GM21381 (cell line): ENCODE measurements at regions not wholly inside any gene's neighbourhood (a gene's known extent, or its start where the extent isn't known, plus 50 kb on each side); places are given as distances from the start of the nearest gene placed in this dataset.

ENCODE experiments used
- ATAC-seq: cut with Tn5 transposase; IDR thresholded peaks from one replicate; pipeline ENCODE4 v1.9.1; 2021; ENCODE audit warnings: mild to moderate bottlenecking, moderate library complexity; ENCODE audit not compliant: unreplicated experiment

GRCh38 chr5:4947893-4948536, 192.1 kb upstream of the ADAMTS16 start:
- ATAC-seq, result no peak

DNA sequence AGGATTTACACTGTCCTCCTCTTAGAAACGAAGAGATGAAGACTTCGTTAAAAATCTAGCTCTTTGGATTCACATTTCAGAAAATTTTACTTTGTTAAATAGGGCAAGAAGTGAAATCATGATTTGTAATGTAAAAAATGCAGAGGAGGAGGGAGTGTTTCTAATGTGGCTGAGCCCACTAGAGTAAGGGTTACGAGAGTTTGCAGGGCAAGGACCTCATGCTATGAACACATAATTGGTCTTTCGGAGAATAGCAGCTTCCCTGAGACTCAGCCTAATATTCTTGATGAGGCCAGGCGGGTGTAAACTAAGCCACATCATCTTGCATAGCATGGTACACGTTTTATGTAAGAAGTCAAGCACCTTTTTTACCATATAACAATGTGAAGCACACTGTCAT, 191.0 kb upstream of the ADAMTS16 start:
- ATAC-seq, result no peak

- ATAC-seq, result no peak
These were observed 186.6 kb upstream of the ADAMTS16 start for GRCh38 chr5:4953576-4953975.

DNA sequence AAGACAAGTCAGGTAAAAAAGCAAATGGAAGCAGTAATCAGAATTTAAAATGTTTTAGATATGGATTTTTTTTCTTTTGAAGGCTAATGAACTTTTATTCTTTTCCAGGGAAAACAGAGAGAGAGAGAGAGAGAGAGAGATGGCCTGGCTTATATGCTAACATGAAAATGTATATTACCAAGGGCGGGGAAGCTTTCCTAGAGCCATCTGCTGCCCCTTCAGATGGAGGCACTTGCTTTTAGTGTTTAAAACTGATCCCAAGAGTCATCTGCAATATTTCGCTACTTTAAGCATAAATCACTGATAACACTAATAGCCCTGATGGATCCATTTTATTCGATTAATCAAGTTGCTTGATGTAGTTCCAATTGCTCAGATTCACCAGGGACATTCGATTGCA, 186.1 kb upstream of the ADAMTS16 start:
- no peak for ATAC-seq

- no peak for ATAC-seq
These were observed 176.9 kb upstream of the ADAMTS16 start for GRCh38 chr5:4963265-4963664.

DNA sequence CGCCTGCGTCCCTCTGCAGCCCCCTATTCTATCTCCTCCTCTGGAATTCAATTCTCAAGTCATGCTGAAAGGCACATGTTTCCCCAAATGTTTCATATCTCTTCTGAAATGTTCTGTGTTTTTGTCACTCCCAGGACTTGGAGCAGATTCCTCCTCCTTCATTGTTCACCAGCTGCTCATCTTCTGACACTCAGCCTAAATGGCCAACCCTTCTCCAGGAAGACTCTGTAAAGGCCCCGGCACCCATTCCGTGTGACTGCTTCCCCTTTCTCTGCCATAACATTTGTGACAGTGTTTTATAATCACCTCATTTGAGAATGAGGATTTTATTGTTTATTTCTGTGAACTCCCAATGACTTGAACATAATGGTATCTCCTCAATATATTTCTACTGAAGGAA, 170.8 kb upstream of the ADAMTS16 start:
- no peak for ATAC-seq

- ATAC-seq, result no peak
These were observed 170.0 kb upstream of the ADAMTS16 start for GRCh38 chr5:4970171-4970570.

DNA sequence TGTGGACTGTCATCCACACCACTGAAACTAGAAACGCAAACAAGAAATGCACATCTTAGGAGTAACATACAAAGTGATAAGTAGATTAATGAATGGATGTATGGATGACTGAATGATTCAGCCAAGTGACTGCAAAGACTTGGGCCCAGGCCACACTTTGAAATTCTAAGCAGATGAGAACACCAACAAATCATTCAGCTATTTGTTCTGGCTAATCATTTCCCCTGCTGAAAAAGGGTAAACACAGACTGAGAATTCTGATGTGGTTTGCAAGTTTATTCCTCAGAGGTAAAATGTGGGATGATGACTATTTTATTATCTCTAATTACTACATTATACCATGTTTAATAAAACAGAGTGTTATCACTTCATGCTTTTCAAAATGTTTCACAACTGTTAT, 163.2 kb upstream of the ADAMTS16 start:
- ATAC-seq, result no peak

DNA sequence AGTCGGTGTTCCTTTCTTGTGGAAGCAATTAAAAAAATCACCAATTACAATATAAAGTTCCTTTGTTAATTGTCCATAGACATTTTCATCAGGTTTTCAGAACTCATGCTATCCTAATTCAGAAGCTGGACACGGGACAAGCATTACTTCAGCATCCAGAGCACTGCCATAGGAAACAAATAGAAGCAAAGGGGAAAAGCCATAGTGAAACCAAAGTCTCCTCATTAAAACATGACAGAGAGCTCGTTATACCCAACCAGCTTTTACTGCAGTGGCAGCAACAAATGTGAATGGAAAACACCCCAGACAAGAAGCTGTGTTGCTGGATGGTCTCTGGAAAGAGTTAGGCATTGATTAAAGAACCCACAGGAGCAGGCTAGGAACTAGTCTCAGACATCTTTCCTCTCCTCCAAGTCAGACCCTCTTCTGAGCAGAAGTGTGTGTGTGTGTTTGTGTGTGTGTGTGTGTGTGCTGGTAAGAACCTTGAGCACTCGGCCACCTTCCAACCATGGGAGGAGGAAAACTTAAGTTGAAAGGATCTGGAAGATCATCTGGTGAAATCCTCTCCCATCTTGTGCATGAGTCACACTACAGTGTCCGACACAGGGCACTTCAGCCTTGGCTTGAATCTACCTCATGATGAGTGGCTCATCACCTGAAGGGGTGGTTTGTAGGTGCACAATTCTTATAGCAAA, 162.6 kb upstream of the ADAMTS16 start:
- ATAC-seq, result no peak

DNA sequence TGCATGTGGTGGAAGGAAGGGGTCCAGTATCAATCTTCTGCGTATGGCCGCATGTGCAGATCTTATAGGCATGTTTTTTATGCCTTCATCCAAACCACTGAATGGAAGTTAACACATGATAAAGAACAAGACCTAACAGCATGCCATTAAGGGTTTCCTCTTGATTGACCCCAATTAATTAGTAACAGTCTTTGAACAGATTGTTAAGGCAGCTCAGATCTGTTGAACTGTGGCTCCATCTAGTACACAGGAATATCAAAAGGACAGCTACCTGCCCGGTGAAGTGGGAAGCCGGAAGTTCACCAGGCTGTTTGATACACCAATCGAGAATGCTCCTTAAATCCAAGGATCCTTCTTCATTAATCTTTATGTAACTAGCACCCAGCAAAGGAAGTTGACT, 159.9 kb upstream of the ADAMTS16 start:
- no peak for ATAC-seq

DNA sequence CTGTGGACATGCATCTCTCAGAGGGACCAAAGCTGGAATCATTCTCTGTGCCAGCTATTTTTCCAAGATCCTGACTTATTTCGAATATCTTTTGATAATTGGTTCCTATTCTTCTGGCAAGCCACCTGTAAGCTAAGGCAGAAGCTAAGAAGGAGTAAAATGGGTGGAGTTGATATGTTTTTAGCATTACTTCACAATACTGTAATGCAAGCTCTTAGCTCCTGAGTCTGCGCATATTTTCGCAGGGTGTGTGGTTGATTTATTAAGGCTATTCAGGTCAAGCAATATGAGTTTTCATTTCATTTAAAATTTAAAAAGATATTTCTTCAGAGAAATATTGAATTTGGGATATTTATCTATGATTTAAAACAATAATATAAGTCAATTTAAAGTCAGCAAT, 158.5 kb upstream of the ADAMTS16 start:
- ATAC-seq, result no peak

GRCh38 chr5:4983701-4984100, 156.4 kb upstream of the ADAMTS16 start:
- no peak for ATAC-seq

DNA sequence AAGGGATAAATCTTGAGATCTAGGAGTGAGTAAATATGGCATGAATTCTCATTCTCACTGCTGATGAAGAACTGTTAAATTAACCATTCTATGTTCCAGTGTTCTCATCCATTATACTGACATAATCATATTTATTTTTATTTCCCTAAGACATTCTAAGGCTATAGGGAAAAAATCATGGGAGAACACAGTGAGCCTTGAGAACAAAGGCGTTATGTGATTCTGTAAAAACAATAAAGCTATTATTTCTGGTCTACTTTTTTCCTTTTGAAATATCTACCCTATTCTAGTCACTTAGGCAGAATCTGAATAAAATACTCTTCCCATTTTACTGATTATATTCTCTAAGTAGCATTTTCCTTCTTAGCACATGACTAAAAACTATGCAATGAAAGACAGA, 155.7 kb upstream of the ADAMTS16 start:
- ATAC-seq, result no peak

DNA sequence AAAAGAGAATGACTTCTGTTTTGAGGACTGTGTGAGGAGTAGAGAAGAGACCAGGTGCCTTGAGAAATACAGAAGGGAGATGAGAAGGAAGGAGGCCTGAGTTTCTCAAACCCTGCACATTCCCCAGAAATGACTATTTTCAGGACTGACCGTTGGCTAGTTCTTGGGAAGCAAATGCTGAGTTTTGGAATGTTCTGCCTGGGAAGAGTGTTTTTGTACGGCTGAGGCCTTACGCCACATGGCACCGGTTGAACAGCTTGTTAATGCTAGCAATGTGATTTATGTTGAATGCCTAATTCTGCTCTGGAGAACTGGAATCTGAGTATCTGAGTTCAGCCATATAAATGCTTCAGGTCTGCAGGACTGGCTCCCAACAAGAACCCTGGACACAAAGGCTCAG, 152.7 kb upstream of the ADAMTS16 start:
- ATAC-seq, result no peak

DNA sequence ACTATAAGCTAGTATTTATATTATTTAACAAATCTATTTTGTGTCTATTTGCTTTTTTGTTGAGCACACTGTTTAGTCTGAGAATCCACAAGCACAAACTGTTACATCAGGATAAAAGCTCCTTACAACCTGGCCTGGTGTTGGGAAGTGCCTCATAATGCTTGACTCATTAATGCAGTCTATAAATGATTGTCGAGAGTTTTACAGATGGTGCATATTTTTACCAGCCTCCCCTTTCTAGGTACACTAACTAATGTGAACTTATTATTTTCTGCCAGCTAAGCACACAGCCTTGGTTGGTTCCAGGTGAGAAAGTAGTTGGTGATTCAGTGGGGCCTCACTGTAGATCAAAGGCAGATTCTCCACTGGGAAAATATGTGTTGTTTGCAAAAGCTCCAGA, 151.0 kb upstream of the ADAMTS16 start:
- no peak for ATAC-seq

DNA sequence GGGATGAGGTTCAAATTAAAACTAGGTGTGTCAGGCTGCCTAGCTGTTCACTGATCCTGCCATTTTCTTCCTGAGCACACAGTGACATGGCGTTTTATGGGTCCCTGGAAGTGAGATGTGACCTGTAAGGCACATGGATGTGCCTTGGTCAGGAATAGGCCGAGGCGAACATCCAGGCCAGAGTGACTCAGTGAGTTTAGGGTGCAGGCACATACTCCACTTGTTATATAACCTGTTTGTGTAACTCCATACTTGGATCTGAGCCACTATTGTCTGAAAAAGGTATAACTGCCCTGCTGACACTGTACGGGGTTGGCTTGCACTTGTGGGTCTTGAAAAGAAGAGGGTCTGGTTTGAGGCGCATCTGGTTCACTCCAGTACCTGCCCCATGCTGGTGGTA, 150.1 kb upstream of the ADAMTS16 start:
- no peak for ATAC-seq

DNA sequence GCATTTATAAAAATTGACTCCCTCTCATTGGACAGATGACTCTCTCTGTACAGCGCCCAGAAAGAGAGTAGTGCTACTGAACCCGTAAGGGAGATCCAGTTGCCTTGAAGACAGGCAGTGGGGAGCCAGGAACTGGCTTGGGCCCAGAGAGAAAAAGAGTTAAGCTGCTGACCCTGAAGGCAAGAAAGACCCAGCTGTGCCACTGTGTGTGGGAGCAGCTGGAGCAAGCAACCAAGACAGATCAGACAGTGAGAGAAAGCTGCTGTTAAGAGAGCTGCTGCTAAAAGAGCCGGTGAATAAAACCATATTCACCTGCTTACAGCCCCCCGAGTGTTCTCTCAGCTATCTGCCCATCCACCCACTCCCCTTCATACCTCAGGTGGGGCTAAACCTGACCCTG, 149.7 kb upstream of the ADAMTS16 start:
- ATAC-seq, result no peak

- ATAC-seq, result no peak
These were observed 148.2 kb upstream of the ADAMTS16 start for GRCh38 chr5:4991925-4992324.

GRCh38 chr5:4995014-4995413, 145.1 kb upstream of the ADAMTS16 start:
- no peak for ATAC-seq

- ATAC-seq, result no peak
These were observed 134.8 kb upstream of the ADAMTS16 start for GRCh38 chr5:5005353-5005752.

GRCh38 chr5:5006548-5006947, 133.6 kb upstream of the ADAMTS16 start:
- no peak for ATAC-seq

DNA sequence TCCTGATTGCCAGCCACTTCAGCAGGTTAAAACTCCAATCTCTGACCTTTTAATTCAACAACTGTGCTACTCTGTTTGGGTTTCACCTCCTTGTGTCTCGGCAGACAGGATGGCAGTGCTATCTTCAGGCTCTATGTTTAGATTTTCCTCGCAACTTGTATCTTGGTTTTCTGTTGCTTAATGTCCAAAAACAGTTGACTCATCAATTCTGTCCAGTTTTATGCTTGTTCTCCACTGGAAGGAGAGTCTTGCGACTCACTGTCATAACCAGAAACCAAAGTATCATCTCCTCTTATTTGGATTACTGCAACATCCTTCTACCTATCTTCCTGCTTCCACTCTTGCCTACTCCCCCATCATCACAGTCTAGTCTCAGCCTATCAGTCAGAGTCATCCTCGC, 130.9 kb upstream of the ADAMTS16 start:
- ATAC-seq, result no peak

DNA sequence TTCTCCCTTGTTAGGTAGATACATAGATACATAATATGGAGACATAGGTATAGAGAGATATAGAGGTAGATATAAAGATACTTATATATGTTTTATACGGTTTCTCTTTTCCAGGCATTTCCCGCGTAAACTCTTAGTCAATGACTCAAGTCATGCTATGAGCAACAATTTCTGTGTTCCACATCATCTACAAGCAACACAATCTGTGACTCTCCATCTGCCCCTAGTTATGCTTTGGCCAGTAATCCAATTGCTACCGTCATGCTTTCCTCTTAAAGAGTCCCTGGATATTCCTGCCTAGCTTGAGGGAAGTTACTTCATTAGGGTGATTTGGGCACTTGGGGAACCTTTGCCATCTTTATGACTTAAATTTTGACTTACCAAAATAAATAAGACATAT, 129.0 kb upstream of the ADAMTS16 start:
- ATAC-seq, result no peak
